HFF-Myc (cell line): ENCODE measurements at regions not wholly inside any gene's neighbourhood (a gene's known extent, or its start where the extent isn't known, plus 50 kb on each side); places are given as distances from the start of the nearest gene placed in this dataset.

Experiments used
- DNase-seq: peaks from one replicate; pipeline ENCODE4 v3.0.0-alpha.2; 2011; ENCODE audit warnings: low read depth; ENCODE audit errors: extremely low read depth
- H3K4me3 ChIP-seq: replicated peaks from 2 replicates; pipeline ENCODE4 v1.5.1; 2011; ENCODE audit warnings: low read depth, mild to moderate bottlenecking, control low read depth, low read length
- TF ChIP-seq, protein P1 (sequence below): IDR thresholded peaks from 2 replicates; pipeline ENCODE4 v1.5.1; 2012; ENCODE audit warnings: mild to moderate bottlenecking, low read depth, low read length, control low read depth; ENCODE audit errors: missing control alignments

DNA sequence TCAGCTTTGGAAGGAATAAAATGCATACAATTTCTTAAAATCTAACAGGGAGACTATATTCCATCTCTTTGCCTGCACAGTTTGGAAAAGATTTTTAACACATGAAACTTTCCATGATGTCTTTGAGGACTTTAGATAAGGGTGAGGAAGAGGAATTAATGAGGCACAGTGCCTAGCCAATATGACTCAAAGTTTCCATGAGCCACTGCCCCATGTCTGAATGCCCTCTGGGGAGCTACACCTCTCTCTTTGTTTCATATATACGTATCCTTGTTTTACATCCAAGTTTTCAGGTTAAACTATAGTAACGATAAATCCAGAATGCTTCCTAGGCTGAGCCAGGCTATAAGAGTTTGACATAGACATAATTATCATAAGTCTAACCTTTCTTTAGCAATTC, 349.3 kb upstream of the TLE4 start:
- DNase-seq, result no peak
- H3K4me3 ChIP-seq, result no peak overlapping the region
- TF ChIP-seq, protein P1, sequence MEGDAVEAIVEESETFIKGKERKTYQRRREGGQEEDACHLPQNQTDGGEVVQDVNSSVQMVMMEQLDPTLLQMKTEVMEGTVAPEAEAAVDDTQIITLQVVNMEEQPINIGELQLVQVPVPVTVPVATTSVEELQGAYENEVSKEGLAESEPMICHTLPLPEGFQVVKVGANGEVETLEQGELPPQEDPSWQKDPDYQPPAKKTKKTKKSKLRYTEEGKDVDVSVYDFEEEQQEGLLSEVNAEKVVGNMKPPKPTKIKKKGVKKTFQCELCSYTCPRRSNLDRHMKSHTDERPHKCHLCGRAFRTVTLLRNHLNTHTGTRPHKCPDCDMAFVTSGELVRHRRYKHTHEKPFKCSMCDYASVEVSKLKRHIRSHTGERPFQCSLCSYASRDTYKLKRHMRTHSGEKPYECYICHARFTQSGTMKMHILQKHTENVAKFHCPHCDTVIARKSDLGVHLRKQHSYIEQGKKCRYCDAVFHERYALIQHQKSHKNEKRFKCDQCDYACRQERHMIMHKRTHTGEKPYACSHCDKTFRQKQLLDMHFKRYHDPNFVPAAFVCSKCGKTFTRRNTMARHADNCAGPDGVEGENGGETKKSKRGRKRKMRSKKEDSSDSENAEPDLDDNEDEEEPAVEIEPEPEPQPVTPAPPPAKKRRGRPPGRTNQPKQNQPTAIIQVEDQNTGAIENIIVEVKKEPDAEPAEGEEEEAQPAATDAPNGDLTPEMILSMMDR, result no peak

DNA sequence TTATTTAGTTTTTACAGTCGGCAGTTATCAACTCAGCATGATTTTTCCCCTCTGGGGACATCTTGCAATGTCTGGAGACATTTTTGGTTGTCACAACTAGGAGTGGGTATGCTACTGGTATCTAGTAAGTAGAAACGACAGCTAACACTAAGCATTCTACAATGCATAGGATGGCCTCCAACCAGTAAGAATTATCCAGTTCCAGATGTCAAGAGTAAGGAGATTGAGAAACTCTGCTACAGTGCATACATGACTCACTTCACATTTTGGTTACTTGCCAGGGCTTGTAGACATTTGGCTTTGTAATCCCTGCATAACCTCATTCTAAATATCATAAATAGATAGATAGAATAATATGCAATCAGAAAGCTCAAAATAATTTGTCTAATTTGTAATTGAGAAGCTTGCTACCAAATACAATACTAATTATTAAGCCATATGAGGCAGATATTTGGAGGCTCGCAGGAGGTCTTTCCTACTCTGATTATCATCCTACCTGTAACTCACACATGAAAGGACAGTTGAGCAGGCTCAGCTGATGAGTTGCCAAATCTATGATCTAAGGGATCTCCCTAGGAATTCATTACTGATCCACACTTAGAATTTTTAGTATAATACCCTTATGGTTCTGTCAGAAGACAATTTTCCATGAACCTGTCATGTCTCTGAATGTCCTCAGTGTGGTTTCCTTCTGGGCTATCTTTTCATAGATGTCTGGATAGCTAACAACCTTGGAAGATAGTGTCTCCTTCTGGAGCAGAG, 346.9 kb upstream of the TLE4 start:
- TF ChIP-seq, protein P1, result no peak
- H3K4me3 ChIP-seq, result no peak overlapping the region
- peak; percentile 88 for DNase-seq

DNA sequence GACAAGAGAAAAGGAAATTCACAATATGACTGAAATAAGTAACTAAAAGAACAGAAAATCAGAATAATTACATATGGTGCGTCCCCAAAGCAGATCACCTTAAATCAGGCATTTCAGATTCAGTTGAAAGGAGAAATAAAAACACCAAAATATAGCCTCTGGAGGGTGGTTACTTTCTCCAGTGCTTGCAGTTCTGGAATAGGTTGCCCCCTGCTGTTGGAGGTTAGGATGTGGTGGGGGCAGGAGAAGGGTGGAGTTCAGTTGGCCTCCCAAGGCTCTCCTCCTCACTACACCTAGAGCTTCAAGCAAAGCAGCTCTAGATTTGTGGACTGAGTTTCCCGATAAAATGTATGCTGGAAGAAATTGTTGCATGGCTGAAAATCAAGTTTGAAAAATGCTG, 338.2 kb upstream of the TLE4 start:
- no peak for DNase-seq
- H3K4me3 ChIP-seq, result no peak overlapping the region
- TF ChIP-seq, protein P1, result peak; percentile 37

DNA sequence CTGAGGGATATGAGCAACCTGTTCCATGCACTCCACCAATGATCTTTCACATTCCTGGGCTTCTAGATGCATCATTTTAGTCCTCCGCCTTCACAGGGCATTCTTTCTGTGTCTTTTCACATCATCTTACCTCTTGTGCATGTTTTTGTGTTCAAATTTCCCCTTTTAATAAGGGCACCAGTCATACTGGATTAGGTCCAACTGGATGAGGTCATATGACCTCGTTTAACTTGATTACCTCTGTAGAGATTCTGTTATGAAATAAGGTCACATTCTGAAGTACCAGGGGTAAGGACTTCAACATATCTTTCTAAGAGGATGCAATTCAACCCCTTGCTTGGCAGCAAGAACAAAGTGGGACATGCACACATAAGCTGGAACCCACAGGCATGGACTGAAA, 335.3 kb upstream of the TLE4 start:
- DNase-seq, result no peak
- no peak overlapping the region for H3K4me3 ChIP-seq
- TF ChIP-seq, protein P1, result no peak

DNA sequence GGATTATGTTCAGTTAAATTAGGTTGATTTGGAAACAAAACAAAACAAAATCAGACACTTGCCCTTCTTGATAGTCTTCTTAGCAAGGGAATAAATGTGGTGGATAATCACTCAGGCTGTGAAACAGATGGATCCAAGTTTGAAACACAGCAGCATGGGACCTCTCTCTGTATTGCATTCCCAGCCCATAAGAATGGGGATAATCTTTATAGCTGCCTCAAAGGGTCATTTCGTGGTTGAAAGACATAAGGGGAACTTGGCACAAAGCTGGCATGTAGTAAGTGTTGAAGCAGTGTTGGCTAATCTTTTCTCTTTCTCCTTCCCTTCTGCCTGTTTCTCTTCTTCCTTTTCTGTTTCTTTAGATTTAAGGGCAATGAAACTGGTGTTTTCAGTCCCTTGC, 333.9 kb upstream of the TLE4 start:
- no peak for DNase-seq
- no peak overlapping the region for H3K4me3 ChIP-seq
- TF ChIP-seq, protein P1, result no peak

DNA sequence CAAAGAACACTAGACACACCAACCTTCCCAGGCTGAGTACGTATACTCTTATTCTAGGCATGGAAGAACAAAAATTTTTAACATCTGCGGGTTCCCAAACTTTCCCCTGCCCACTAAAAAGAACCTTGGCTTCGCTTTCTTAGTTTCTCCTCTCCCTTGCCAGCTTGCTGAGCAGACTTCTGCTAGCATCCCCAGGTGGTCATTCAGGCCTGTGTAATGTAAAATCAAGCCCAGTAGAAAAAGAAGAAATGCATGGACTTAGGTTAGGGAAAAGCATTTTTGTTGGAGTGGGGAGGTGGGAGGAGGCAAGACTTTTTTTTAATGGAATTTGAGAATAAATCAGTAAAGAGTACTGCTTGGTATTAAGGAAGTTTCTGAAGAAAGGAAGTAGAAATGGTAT, 331.0 kb upstream of the TLE4 start:
- no peak for DNase-seq
- TF ChIP-seq, protein P1, result no peak
- no peak overlapping the region for H3K4me3 ChIP-seq

DNA sequence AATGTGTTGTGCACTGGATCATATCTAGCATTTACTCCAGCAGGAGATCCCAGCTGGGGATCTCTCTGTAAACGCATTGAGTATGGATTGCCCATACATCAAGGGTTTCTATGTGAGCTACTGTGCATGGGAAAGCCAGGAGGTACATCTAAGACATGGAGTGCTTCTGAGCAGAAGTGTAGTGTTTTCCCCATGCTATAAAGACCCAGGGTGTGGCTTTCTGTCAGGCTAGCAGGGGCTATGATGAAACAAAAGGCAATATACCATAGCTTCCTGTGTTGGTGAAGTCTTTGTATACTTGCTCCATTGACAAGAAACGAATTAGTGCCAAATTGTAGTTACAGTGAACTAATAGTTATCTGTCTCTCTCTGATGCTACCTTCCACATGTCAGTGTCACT, 329.3 kb upstream of the TLE4 start:
- TF ChIP-seq, protein P1, result no peak
- no peak overlapping the region for H3K4me3 ChIP-seq
- DNase-seq, result no peak
